ENCODE measurements at regions not wholly inside any gene's neighbourhood (a gene's known extent, or its start where the extent isn't known, plus 50 kb on each side); places are given as distances from the start of the nearest gene placed in this dataset.
A peak's percentile ranks its signal among the peaks of the same experiment; 100 is the strongest.

- no peak for DNase-seq
Measured at GRCh38 chr16:11401161-11402050, 56.1 kb downstream of the RMI2 start.

- DNase-seq = no peak
Measured at GRCh38 chr16:11402051-11402744, 56.9 kb downstream of the RMI2 start.

- no peak for DNase-seq
Measured at GRCh38 chr16:11402745-11403533, 57.7 kb downstream of the RMI2 start.

GRCh38 chr16:11403534-11403795 is 58.2 kb downstream of the RMI2 start:
- DNase-seq = no peak

- DNase-seq = no peak
Measured at GRCh38 chr16:11403920-11404319, 58.7 kb downstream of the RMI2 start.

- DNase-seq = no peak
Measured at GRCh38 chr16:11404603-11405002, 59.3 kb downstream of the RMI2 start.

- DNase-seq = peak; percentile 72 to 77
Measured at GRCh38 chr16:11405331-11406176, 60.3 kb downstream of the RMI2 start.

- DNase-seq = no peak
Measured at GRCh38 chr16:11406177-11406560, 60.9 kb downstream of the RMI2 start.

- DNase-seq = peak; percentile 69 to 76
Measured at GRCh38 chr16:11407047-11407982, 62.1 kb downstream of the RMI2 start.

- DNase-seq = no peak
Measured at GRCh38 chr16:11408216-11408615, 63.0 kb downstream of the RMI2 start.

GRCh38 chr16:11409398-11409797 is 64.1 kb downstream of the RMI2 start:
- no peak for DNase-seq

GRCh38 chr16:11410376-11411058 is 65.3 kb downstream of the RMI2 start:
- no peak for DNase-seq

- DNase-seq = no peak
Measured at GRCh38 chr16:11411059-11411550, 65.8 kb downstream of the RMI2 start.

- no peak for DNase-seq
Measured at GRCh38 chr16:11412175-11412904, 67.1 kb downstream of the RMI2 start.

GRCh38 chr16:11412965-11413887 is 68.0 kb downstream of the RMI2 start:
- DNase-seq = no peak

GRCh38 chr16:11413907-11414595 is 68.8 kb downstream of the RMI2 start:
- no peak for DNase-seq

- DNase-seq = no peak
Measured at GRCh38 chr16:11414815-11415775, 69.8 kb downstream of the RMI2 start.

All from activated CD4-positive, alpha-beta T cell treated with anti-CD3 and anti-CD28 coated beads, Interleukin-2, amount 50 U/mL, for 48 hours (primary cell).